Neuron (in vitro differentiated cells): ENCODE measurements at regions not wholly inside any gene's neighbourhood (a gene's known extent, or its start where the extent isn't known, plus 50 kb on each side); places are given as distances from the start of the nearest gene placed in this dataset.

Experiments used
- H2AFZ ChIP-seq: one replicate; pipeline ENCODE4 v1.6.1; 2013; ENCODE audit warnings: low read depth, mild to moderate bottlenecking, inconsistent platforms, low read length, moderate library complexity
- H3K27me3 ChIP-seq: one replicate; pipeline ENCODE4 v1.6.1; 2013; ENCODE audit warnings: low read length; ENCODE audit not compliant: insufficient read depth
- H3K36me3 ChIP-seq: one replicate; pipeline ENCODE4 v1.6.1; 2013; ENCODE audit warnings: low read length; ENCODE audit not compliant: insufficient read depth
- H3K4me1 ChIP-seq: one replicate; pipeline ENCODE4 v1.6.1; 2013; ENCODE audit warnings: low read length; ENCODE audit not compliant: insufficient read depth
- H3K4me3 ChIP-seq: 2 replicates; pipeline ENCODE4 v1.5.1; 2013; ENCODE audit warnings: mild to moderate bottlenecking, low read length, moderate library complexity
- H3K9me3 ChIP-seq: one replicate; pipeline ENCODE4 v1.6.1; 2013; ENCODE audit warnings: low read length

DNA sequence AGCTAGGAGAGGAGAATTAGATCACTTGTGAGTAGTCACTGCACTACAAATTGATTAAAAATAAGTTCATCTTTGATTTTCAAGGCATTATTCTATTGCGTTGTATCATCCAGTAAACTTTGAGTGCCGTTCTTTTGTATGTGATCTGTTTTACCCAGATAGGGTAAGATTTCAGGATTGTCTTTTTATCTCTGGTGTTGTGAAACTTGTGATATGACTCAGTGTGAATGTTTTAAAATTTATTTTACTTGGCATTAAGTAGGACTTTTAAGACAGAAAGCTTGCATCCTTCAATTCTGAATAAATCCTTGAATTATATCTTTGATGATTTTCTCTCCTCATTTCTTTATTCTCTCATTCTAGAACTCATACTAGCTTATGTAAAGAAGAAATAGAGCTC is 93.3 kb upstream of the ADAMTS5 start:
- Histone ChIP-seq H3K4me3 (no peak overlapping the region), H2AFZ (no peak overlapping the region), H3K36me3 (no peaks in the 10 kb centered on the region), H3K4me1 (no peaks in the 10 kb centered on the region), H3K27me3 (no peaks in the 10 kb centered on the region), H3K9me3 (no peaks in the 10 kb centered on the region)

DNA sequence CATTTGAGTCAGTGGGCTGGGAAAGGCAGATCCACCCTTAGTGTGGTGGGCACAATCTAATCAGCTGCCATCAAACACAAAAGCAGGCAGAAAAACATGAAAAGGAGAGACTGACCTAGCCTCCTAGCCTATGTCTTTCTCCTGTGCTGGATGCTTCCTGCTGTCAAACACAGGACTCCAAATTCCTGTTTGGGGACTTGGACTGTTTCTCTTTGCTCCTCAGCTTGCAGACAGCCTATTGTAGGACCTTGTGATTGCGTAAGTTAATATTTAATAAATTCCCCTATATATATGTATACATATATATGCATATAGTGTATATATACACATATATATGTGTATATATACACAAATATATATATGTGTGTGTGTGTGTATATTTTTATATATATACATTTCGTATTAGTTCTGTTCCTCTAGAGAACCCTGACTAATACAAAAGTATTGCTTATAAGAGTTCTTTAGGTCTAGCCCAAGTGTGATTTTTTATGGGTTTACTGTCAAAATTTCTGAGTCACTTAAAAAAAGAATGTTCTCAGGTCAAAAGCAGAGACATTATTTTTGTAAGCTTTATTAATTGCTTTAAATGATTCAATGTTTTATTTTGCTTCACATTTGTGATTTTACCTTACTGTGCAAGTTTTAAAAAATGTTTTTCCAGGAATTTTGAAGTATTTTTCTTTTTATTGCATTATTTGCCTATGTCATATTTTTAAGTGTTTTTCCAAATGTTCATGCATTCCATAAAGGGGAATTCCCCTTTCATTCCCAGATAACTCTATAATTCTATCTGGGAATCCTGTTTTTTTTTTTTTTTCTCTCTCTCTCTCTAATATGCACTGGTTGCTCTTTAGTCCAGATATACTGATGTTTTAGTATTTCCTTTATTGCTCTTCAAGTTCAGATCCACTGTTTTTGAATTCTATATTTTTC is 92.1 kb upstream of the ADAMTS5 start:
- no peak overlapping the region for H2AFZ ChIP-seq
- H3K36me3 ChIP-seq, result no peaks in the 10 kb centered on the region
- no peaks in the 10 kb centered on the region for H3K9me3 ChIP-seq
- no peak overlapping the region for H3K4me3 ChIP-seq
- H3K4me1 ChIP-seq, result no peaks in the 10 kb centered on the region
- no peaks in the 10 kb centered on the region for H3K27me3 ChIP-seq

DNA sequence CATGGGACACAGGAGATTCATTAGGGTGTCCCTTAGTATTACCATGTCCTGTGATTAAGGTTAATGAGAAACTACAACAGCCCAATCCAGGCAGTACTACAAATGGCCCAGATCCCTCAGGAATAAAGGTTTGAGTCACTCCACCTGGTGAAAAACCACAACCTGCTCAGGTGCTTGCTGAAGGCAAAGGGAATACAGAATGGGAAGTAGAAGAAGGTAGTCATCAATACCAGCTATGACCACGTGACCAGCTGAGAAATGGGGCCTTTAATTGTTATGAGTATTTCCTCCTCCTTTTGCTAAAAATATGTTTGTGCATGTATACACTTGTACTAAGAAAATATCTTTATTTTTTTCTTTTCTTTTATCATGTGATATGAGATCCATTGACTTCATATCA is 91.1 kb upstream of the ADAMTS5 start:
- Histone ChIP-seq H2AFZ (no peak overlapping the region), H3K27me3 (no peaks in the 10 kb centered on the region), H3K4me1 (no peaks in the 10 kb centered on the region), H3K36me3 (no peaks in the 10 kb centered on the region), H3K9me3 (no peaks in the 10 kb centered on the region), H3K4me3 (no peak overlapping the region)

DNA sequence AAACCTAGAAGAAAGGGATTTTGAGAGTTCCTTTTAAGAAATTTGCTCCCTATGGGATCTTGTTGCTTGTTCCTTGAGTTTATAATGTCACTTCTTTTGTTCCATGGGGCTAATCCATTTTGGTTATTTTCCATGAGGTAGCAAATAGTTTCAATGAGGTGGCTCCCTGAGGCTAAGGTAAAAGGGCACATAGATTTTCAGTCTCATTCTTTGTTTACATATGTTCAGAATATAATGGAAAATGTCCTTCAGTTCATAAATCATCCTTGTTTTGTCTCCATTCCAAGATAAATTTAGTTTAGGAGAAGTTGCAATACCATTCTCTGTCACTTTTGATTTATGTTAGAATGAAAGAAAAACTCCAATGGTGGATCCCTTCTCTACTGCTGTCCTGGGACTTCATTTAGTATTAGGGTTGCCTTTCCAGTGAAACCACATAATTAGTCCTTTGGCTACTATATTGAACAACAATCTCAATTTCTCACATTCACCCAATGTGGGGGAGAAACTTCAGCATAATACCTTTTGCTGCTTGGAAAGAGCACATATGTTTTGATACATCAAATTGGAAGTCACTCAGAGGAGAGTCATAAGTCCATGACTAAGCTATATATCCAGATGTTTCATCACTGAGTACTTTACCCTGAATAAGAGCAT is 80.9 kb upstream of the ADAMTS5 start:
- H3K27me3 ChIP-seq, result peaks cover 2% of the 10 kb centered on the region
- no peak overlapping the region for H2AFZ ChIP-seq
- H3K36me3 ChIP-seq, result no peaks in the 10 kb centered on the region
- H3K4me1 ChIP-seq, result no peaks in the 10 kb centered on the region
- no peak overlapping the region for H3K4me3 ChIP-seq
- no peaks in the 10 kb centered on the region for H3K9me3 ChIP-seq

DNA sequence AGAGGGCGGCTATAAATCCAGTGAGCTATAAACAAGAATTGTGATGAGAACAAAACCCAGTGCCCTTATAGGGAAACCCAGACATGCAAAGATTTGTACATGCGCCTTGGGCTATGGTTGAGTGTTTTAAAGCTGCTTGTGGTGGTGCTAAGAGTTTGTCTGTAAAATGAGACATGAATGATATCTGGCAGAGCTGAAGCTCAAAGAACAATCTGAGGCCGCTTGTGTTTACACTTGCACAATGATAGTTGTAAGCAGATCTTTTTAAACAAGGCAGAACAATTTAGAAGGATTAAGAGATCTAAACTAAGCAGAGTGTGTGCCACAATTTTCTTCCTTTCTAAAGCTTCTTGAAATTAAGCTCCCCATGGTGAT is 80.4 kb upstream of the ADAMTS5 start:
- Histone ChIP-seq H3K9me3 (no peaks in the 10 kb centered on the region), H2AFZ (no peak overlapping the region), H3K4me3 (no peak overlapping the region), H3K36me3 (no peaks in the 10 kb centered on the region), H3K4me1 (no peaks in the 10 kb centered on the region), H3K27me3 (peaks cover 2% of the 10 kb centered on the region)

DNA sequence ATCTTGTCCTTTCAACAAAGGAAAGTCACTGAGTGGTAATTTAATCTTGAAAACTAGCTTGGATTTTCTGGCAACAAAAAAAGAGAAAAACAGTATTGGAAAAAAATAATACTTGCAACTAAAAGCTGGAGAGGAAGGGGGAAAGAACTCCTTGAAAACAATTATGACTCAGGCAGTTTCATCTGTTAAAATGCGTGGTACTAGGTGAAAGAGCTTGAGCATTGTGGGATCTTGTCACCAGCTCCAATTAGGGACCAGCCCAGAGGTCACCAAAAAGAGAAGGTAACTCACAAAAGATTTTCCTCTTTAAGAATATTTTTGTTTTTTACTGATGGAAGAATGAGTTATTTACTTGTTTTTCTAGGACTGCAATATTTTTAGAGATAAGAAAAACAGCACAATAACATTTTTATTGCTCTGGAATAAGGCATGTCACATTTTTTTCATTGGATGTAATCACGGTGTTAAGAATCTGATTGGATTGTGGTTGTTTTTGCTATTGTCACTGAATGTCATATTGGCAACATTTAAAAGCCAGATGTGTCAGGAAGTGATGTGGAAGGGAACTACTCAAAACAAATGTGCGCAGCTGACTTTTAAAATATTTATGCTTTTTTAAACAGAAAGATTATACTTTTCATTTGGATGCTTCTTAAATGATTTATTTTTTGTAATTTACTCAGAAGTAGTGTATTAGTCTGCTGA is 78.5 kb upstream of the ADAMTS5 start:
- Histone ChIP-seq H2AFZ (no peak overlapping the region), H3K36me3 (no peaks in the 10 kb centered on the region), H3K9me3 (no peaks in the 10 kb centered on the region), H3K27me3 (peaks cover 2% of the 10 kb centered on the region), H3K4me3 (no peak overlapping the region), H3K4me1 (no peaks in the 10 kb centered on the region)

DNA sequence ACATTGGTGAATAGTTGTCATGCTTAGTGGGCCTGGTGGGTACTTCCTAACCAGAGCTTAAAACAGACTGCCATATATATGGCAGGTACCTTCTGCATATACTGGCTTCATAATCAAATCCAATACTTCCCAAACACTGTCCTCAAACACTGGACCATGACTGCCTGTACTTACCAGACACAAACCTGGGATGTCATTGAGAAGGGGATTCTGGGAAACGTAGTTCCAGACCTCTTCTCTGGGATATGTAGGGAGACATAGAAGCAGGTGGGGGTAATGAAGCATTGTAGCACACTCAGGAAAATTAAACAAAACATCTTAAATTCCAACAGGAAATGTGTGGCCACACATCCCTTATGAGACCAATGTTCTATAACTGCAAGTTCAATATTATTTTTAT is 76.5 kb upstream of the ADAMTS5 start:
- H3K27me3 ChIP-seq, result peaks cover 2% of the 10 kb centered on the region
- H3K4me1 ChIP-seq, result no peaks in the 10 kb centered on the region
- no peaks in the 10 kb centered on the region for H3K36me3 ChIP-seq
- H3K4me3 ChIP-seq, result no peak overlapping the region
- no peak overlapping the region for H2AFZ ChIP-seq
- no peaks in the 10 kb centered on the region for H3K9me3 ChIP-seq

DNA sequence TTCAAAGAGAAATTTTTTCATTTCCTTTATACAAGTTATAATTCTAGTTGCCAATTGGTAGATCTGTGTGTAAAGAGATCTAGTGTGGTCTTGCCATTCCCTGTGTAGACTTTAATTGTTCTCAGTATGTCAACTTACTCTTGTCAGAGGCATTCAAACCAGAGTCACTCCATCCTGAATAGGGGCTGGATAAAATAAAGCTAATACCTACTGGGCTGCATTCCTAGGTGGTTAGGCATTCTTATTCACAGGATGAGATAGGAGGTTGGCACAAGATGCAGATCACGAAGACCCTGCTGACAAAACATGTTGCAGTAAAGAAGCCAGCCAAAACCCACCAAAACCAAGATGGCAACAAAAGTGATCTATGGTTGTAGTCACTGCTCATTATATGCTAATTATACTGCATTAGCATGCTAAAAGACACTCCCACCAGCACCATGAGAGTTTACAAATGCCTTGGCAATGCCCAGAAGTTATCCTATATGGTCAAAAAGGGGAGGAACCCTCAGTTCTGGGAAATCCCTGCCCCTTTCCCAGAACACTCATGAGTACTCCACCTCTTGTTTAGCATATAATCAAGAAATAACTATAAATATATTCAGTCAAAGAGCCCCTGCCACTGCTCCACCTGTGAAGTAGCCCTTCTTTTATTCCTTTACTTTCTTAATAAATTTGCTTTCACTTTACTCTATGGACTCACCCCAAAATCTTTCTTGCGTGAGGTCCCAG is 74.0 kb upstream of the ADAMTS5 start:
- Histone ChIP-seq H3K9me3 (no peaks in the 10 kb centered on the region), H3K4me3 (no peak overlapping the region), H3K36me3 (no peaks in the 10 kb centered on the region), H3K27me3 (no peaks in the 10 kb centered on the region), H2AFZ (no peak overlapping the region), H3K4me1 (no peaks in the 10 kb centered on the region)

DNA sequence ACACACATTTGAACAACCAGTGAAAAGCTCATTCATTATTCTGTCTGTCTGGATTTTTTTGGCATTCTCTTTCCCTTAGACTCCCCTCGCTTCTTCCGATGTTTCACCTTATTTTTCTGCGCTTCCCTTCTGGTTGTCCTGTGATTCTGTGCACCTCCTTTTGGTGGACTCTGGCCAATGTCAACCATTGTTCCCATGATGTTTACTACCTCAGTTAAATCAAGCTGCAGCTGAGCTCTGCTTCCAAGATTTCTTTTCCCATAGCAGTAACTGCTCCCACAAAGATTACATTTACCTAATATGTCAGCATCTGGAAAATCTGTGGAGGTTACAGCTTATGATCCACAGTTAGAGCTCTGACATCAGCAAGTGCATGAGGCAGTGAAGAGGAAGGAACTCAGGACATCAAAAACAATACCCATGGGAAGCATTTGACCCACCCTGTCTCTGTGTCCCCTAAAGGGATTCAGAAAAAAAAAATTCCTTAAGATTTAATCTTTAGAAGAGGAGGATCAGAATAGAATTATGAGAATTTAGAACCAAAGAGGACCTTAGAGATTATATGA is 69.9 kb upstream of the ADAMTS5 start:
- no peaks in the 10 kb centered on the region for H3K27me3 ChIP-seq
- H3K36me3 ChIP-seq, result no peaks in the 10 kb centered on the region
- no peak overlapping the region for H3K4me3 ChIP-seq
- H2AFZ ChIP-seq, result no peak overlapping the region
- no peaks in the 10 kb centered on the region for H3K9me3 ChIP-seq
- no peaks in the 10 kb centered on the region for H3K4me1 ChIP-seq

DNA sequence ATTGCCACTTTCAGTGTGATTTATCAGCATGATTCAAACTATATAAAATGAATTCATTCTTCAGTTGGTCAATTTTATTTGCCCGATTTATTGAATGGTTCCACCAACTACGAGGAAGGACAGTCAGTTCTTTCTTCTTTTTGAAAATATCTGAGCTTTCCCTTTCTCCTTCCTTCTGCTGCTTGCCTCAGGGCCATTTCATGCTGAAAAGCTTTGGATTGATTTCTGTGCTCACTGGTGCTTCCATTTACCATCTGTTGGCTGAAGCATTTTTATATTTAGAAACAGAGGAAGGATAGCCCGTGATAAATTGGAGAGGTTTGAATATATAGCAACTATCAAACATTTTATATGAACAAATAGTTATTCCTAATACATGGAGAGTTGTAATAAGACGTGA is 68.9 kb upstream of the ADAMTS5 start:
- no peaks in the 10 kb centered on the region for H3K4me1 ChIP-seq

DNA sequence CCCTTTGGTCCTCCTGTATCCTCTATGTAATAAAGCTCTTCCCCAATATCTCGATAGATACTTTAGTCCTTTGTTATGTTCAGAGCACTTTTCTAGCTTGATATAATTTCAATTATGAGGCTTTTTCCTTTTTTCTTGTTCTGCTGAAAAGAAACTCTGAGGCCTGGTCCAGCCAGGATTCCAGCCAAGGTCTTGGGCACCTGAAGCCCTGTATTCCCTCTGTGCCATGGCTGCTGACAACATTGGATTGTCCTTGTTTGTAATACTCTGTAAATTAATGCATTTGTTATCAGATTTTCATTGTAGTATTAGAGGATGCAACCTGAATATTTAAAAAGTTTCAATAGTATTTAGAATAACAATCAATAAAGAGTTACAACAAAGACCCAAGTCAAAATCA is 67.9 kb upstream of the ADAMTS5 start:
- no peaks in the 10 kb centered on the region for H3K36me3 ChIP-seq
- H3K9me3 ChIP-seq, result no peaks in the 10 kb centered on the region
- no peak overlapping the region for H2AFZ ChIP-seq
- H3K27me3 ChIP-seq, result no peaks in the 10 kb centered on the region
- no peaks in the 10 kb centered on the region for H3K4me1 ChIP-seq
- H3K4me3 ChIP-seq, result no peak overlapping the region

More for the DNA sequence above, 68.9 kb upstream of the ADAMTS5 start:
- H3K27me3 ChIP-seq, result no peaks in the 10 kb centered on the region
- no peaks in the 10 kb centered on the region for H3K36me3 ChIP-seq
- H3K4me3 ChIP-seq, result no peak overlapping the region
- H3K9me3 ChIP-seq, result no peaks in the 10 kb centered on the region
- no peak overlapping the region for H2AFZ ChIP-seq

DNA sequence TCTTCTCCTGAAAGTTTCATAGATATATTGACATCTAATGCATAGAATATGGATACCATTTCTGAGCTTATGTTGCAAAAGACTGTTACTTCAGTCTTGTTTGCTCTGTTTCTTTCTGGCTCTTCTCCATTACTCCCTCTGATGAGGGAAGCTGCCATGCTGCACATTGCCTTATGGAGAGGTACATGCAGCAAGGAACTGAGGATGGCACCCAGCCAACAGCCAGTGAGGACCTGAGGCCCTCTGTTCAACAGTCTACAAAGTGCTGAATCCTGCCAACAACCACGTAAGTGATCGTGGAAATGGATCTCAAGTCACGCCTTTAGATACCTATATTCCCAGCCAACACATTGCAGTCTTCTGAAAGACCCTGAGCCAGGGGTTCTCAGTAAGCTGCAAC is 66.6 kb upstream of the ADAMTS5 start:
- Histone ChIP-seq H3K27me3 (no peaks in the 10 kb centered on the region), H3K36me3 (no peaks in the 10 kb centered on the region), H3K4me1 (no peaks in the 10 kb centered on the region), H3K4me3 (no peak overlapping the region), H2AFZ (no peak overlapping the region), H3K9me3 (no peaks in the 10 kb centered on the region)
